NCI-H2081 treated with DMSO at 0.1 percent for 48 hours (cell line): ENCODE measurements at regions not wholly inside any gene's neighbourhood (a gene's known extent, or its start where the extent isn't known, plus 50 kb on each side); places are given as distances from the start of the nearest gene placed in this dataset.

Source experiments
- DNase-seq: peaks from one replicate; lab custom pipeline; 2025; lab: John Stamatoyannopoulos, UW

DNA sequence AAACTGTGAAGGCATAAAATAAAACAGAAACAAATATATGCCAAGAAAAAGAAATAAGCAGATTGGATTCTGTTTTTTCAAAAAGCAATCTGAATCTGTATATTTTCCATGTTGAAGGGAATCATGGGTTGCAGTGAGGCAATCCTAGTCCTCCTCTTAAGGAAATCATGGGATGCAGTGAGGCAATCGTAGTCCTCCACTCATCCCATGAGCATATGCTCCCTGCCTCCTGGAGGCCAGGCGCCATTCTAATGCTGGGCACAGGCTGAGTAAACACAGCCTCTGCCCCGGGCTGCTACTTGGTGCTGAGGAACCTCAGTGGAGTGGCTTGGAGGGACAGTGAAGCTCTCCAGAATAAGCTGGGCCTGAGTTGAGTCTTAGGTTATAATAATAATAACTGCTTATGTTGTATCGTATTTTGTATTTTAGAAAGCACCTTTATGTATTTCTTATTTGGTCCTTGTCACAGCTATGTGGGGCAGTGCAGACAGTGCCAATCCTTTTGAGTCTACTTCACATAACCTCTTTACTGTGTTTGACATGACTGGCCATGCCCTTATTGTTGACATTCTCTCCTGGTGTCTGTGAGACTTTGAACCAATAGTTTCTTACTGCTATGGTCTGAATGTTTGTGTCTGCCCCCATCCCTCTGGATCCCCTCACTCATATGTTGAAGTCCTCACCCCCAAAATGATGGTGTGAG, 56.6 kb upstream of the CITED2 start:
- no peak for DNase-seq

DNA sequence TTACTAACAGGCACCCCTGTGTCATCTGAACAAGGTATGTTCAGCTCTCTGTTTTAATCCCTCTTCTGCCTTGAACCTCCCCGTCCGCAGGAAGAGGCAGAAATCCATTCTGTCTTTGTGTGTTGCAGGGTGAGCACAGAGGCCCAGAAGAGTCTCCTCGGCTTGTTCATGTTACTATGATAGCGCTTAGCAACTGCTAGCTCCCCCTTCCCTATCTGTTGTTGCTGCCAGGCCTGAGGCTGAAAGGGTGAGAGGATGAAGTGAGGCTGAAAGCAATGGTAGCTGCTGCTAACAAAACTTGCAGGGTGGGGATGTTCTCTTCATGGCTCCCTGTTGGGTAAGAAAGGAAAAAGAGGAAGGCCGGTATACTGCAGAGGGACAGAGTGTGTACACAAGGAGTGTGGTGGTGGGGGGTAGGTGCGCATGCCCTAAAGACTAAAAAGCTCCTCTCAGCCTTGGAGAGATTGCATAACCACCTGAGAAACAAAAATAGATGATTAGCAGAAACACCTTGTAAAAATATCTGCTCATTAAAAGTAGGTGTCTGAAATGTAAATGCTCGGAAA, 55.2 kb upstream of the CITED2 start:
- no peak for DNase-seq

DNA sequence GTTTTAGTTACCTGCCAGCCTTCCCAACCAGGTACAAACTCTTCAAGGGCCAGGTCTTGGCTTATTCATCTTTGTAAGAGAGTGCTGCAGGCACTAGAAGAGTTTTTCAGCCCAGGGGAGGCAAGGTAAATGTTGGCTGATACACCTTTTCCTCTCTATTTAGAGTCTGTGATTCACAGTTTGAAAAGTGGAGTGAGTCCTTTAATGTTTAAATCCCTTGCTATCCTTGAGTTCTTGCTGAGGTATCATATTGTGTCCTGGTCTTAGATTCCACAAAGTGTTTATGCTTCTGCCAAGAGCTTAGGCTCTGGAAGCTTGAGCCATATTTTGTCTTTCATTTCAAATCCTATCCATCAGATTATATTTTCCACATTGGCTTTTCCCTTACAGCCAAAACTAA, 52.8 kb upstream of the CITED2 start:
- DNase-seq: no peak

DNA sequence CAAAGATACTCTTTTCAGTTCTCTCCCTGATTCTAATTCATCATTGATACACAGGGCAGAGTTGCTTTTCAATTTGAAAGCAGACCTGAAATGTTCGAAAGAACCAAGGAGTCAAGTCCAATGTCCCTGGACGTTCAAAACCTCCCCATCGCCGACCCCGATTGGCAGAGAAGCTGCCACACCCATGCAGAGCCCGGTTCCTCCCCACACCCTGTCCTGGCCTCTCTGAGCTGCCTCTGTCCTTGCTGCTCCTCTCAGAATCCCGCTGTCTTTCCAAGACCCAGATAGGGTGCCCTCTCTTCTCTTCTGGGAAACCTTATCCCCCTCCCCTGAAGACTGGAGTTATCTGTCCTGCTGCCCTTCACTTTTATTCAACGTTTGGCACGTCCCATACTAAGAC, 52.3 kb upstream of the CITED2 start:
- no peak for DNase-seq

DNA sequence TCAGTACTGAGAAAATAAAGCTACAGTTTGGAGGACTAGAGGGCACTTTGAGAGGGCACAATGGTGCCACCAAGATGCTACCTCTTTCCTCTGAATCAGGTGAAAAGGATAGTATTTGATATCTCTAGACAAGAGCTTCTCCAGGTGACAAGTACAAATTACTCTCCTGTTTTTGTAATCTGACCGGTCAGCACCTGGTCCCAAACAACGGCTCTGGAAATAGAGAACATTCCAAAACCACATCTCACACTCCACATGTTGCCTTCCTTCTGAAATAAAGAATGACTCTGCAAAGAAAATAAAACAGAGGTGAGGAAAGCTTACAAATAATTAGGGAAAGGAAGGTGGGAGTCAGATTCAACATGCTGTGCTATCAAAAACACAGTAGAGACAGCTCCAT, 51.3 kb upstream of the CITED2 start:
- no peak for DNase-seq

DNA sequence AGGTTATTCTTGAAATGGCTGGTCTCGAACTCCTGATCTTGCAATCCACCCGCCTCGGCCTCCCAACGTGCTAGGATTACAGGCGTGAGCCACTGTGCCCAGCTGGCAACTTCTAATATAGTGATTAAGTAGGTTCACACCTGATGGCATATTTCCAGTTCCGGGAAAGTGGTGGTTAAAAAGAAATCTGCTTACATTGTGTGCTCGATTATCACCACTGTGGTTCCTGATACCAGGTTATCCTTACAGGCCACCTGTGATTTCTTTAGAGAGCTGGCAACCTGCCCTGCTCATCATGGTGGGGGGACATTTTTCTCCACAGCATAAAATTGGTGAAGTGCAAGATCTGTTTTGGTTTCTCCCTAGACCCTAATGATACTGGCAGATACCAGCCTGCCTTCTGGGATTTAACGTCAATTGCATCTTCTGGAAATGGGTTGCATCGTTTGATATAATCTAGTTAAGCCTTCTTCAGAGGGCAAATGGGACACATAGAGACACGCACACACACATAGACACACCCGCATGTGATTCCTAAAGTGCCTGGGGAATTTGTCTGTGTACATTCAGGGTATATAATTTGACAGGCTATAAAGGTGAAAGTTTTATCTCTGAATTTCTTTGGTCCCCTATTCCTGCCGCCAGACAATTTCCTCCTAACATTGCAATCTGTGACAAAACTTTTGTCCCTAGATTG, 49.7 kb upstream of the CITED2 start:
- peak; percentile 12 for DNase-seq
